SU-DHL-6 (cell line): ENCODE measurements at regions not wholly inside any gene's neighbourhood (a gene's known extent, or its start where the extent isn't known, plus 50 kb on each side); places are given as distances from the start of the nearest gene placed in this dataset.
"Not testable (repeated sequence)": the region's sequence is repeated elsewhere in the genome, so short reads cannot be mapped to it uniquely, and the experiment has no call there.

ENCODE experiments used
- H2AFZ ChIP-seq: fragments of 200-600 bp; sonication (generic); 2 replicates; pipeline ENCODE4 v1.6.1; 2014; ENCODE audit warnings: low read depth, mild to moderate bottlenecking, moderate library complexity, mixed read lengths, antibody characterized with exemption, low read length; ENCODE audit not compliant: severe bottlenecking
- H3F3A ChIP-seq: fragments of 200-600 bp; shearing (Covaris generic); 2 replicates; pipeline ENCODE4 v1.6.0; 2016; ENCODE audit warnings: antibody characterized with exemption, mild to moderate bottlenecking; ENCODE audit not compliant: insufficient read depth
- H3K27ac ChIP-seq: fragments of 200-600 bp; sonication (generic); 2 replicates; pipeline ENCODE4 v1.5.1; 2016; ENCODE audit warnings: low read depth, mild to moderate bottlenecking, low read length, moderate library complexity, mixed read lengths
- H3K27me3 ChIP-seq: fragments of 200-600 bp; sonication (generic), shearing (Covaris generic); 2 replicates; pipeline ENCODE4 v1.6.0; 2014; ENCODE audit warnings: mild to moderate bottlenecking, low read length
- H3K36me3 ChIP-seq: fragments of 200-600 bp; sonication (generic); 2 replicates; pipeline ENCODE4 v1.6.1; 2014; ENCODE audit warnings: mild to moderate bottlenecking, low read length, mixed read lengths
- H3K4me2 ChIP-seq: fragments of 300-600, 200-600 bp; shearing (Covaris generic), sonication (generic); 2 replicates; pipeline ENCODE4 v1.6.0; 2014; ENCODE audit warnings: low read length, low read depth, mild to moderate bottlenecking; ENCODE audit not compliant: poor library complexity, severe bottlenecking
- H3K4me3 ChIP-seq: fragments of 200-600 bp; sonication (generic); 2 replicates; pipeline ENCODE4 v1.5.1; 2014; ENCODE audit warnings: antibody characterized with exemption, low read length, mild to moderate bottlenecking, mixed read lengths; ENCODE audit not compliant: insufficient read depth, poor library complexity, severe bottlenecking
- H3K79me2 ChIP-seq: fragments of 200-600 bp; sonication (generic); 2 replicates; pipeline ENCODE4 v1.6.1; 2014; ENCODE audit warnings: mild to moderate bottlenecking, low read length, moderate library complexity; ENCODE audit not compliant: insufficient read depth
- H3K9ac ChIP-seq: fragments of 200-600 bp; sonication (generic); 2 replicates; pipeline ENCODE4 v1.7.0; 2014; ENCODE audit warnings: mild to moderate bottlenecking, low read length
- H3K9me2 ChIP-seq: fragments of 200-600 bp; sonication (generic); replicated peaks from 2 replicates; pipeline ENCODE4 v1.6.1; 2014; ENCODE audit warnings: low read length; ENCODE audit not compliant: insufficient read depth
- H3K9me3 ChIP-seq: fragments of 200-600 bp; sonication (generic); 2 replicates; pipeline ENCODE4 v1.6.1; 2014; ENCODE audit warnings: low read length, mixed read lengths; ENCODE audit not compliant: insufficient read depth
- H4K20me1 ChIP-seq: fragments of 200-600 bp; sonication (generic); 2 replicates; pipeline ENCODE4 v1.6.1; 2014; ENCODE audit warnings: low read depth, mild to moderate bottlenecking, antibody characterized with exemption, low read length, moderate library complexity, mixed read lengths
- EZH2phosphoT487 ChIP-seq: fragments of 200-600 bp; sonication (generic), shearing (Covaris generic); conservative IDR thresholded peaks from 2 replicates; pipeline ENCODE4 v1.6.1; 2018; ENCODE audit warnings: mild to moderate bottlenecking, antibody characterized with exemption, low read length, moderate library complexity, mixed read lengths
- TF ChIP-seq, protein P1 (sequence below): fragments of 200-600 bp; sonication (generic); IDR thresholded peaks from one replicate; pipeline ENCODE4 v1.5.1; 2017; ENCODE audit warnings: antibody characterized with exemption, mild to moderate bottlenecking, low read length, moderate library complexity; ENCODE audit not compliant: insufficient read depth, poor library complexity, severe bottlenecking

DNA sequence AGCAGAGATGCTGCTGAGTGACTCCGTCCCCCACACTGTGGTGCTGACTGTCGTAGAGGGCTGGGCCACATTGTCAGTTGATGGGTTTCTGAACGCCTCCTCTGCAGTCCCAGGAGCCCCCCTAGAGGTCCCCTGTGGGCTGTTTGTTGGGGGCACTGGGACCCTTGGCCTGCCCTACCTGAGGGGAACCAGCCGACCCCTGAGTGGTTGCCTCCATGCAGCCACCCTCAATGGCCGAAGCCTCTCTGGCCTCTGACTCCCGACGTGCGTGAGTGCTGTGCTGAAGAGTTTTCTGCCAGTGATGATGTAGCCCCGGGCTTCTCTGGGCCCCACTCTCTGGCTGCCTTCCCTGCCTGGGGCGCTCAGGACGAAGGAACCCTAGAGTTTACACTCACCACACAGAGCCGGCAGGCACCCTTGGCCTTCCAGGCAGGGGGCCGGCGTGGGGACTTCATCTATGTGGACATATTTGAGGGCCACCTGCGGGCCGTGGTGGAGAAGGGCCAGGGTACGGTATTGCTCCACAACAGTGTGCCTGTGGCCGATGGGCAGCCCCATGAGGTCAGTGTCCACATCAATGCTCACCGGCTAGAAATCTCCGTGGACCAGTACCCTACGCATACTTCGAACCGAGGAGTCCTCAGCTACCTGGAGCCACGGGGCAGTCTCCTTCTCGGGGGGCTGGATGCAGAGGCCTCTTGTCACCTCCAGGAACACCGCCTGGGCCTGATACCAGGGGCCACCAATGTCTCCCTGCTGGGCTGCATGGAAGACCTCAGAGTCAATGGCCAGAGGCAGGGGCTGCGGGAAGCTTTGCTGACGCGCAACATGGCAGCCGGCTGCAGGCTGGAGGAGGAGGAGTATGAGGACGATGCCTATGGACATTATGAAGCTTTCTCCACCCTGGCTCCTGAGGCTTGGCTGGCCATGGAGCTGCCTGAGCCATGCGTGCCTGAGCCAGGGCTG lies 181.1 kb downstream of the TBC1D2B start:
- H3F3A ChIP-seq, H2AFZ ChIP-seq, H3K36me3 ChIP-seq, H3K4me3 ChIP-seq, H3K9me3 ChIP-seq, H3K79me2 ChIP-seq, H4K20me1 ChIP-seq, H3K27ac ChIP-seq, H3K9me2 ChIP-seq, H3K4me2 ChIP-seq, H3K27me3 ChIP-seq, H3K9ac ChIP-seq: not testable (repeated sequence)

DNA sequence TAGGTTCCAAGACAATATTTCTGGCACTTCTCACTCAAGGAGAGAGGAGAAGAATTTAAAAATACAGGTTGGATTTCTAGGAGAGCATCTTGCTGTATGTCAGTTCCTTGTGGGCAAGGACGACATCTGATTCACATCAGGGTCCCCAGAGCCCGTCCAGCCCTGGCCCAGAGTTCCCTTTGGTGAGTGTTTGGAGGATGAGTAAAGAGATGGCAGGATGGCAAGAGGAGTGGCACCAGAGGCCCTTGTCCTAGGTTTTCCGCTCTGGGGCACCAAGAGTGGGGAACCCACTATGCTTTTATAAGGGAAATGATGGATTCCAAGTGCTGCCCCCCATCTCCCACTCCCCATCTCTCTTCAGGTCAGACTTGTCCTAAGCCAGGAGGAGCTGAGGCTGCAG lies 181.8 kb downstream of the TBC1D2B start:
- Histone ChIP-seq H3K4me3 (no peak overlapping the region), H3F3A (no peaks in the 10 kb centered on the region), H3K9me2 (no peaks in the 10 kb centered on the region), H2AFZ (no peak overlapping the region), H3K9me3 (no peaks in the 10 kb centered on the region), H3K27me3 (no peaks in the 10 kb centered on the region), H3K36me3 (no peaks in the 10 kb centered on the region), H3K27ac (no peak overlapping the region), H4K20me1 (no peaks in the 10 kb centered on the region), H3K9ac (no peak overlapping the region), H3K4me2 (no peak overlapping the region), H3K79me2 (no peaks in the 10 kb centered on the region)
- TF ChIP-seq EZH2phosphoT487: no peak
- TF ChIP-seq, protein P1, sequence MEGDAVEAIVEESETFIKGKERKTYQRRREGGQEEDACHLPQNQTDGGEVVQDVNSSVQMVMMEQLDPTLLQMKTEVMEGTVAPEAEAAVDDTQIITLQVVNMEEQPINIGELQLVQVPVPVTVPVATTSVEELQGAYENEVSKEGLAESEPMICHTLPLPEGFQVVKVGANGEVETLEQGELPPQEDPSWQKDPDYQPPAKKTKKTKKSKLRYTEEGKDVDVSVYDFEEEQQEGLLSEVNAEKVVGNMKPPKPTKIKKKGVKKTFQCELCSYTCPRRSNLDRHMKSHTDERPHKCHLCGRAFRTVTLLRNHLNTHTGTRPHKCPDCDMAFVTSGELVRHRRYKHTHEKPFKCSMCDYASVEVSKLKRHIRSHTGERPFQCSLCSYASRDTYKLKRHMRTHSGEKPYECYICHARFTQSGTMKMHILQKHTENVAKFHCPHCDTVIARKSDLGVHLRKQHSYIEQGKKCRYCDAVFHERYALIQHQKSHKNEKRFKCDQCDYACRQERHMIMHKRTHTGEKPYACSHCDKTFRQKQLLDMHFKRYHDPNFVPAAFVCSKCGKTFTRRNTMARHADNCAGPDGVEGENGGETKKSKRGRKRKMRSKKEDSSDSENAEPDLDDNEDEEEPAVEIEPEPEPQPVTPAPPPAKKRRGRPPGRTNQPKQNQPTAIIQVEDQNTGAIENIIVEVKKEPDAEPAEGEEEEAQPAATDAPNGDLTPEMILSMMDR: no peak

DNA sequence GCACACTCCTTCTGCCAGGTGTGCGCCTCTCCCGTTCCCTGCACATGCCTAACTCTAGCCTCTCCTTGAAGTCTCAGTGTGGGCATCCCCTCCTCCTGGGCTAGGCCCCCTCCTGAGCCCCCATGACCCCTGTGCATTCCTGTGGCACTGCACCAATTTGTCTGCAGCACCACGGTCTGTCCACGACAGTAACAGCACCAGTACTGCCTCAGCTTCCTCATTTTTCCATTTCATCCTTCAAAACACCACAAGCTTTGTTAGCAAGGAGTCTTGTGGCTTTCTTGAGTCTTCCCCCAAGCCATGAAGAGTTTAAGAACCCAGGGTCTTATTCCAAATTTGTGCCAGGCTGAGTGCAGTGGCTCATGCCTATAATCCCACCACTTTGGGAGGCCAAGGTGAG lies 182.4 kb downstream of the TBC1D2B start:
- H3K9me3 ChIP-seq, H3K4me3 ChIP-seq, H3K36me3 ChIP-seq, H3K4me2 ChIP-seq, H3F3A ChIP-seq, H4K20me1 ChIP-seq, H3K27me3 ChIP-seq, H3K9me2 ChIP-seq, H2AFZ ChIP-seq, H3K79me2 ChIP-seq, H3K27ac ChIP-seq, H3K9ac ChIP-seq: not testable (repeated sequence)

DNA sequence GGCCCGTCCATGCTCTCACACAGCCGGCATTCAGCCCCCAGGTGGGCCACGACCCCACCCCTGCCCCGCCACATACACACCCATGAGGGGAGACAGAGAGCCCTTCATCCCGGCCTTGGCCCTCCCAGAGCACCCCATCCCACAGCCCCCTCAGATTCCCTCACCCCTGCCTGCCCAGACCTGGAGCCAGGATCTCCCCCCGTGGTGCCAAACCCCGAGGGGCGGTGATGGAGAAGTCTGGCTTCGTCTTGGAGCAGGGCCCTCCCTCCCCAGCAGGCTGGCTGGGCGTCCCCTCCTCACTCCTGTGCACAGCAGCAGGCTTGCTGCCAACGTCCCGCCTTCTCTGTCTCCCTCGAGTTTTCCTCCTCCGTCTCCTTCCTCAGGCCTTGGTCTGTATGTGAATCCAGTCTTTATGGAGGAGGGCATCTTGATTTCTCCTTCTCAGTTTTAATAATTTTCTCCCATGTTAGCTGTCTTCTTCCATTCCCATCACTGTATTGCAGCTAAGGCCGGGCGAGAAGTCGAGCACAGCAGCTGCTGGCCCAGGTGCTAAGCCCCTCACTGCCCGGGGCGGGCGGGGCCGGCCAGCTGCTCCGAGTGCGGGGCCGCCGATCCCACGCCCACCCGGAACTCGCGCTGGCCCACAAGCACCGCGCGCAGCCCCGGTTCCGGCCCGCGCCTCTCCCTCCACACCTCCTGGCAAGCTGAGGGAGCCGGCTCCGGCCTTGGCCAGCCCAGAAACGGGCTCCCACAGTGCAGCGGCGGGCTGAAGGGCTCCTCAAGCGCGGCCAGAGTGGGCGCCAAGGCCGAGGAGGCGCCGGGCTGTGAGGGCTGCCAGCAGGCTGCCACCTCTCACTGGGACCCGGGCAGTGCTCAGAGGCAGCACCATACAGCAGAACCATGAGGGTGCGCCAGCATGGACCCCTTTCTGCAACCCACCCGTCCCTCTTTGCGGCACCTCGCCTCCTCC lies 183.6 kb downstream of the TBC1D2B start:
- not testable (repeated sequence) for H2AFZ ChIP-seq, H3K9me2 ChIP-seq, H3K79me2 ChIP-seq, H3K36me3 ChIP-seq, H3K9me3 ChIP-seq, H4K20me1 ChIP-seq, H3K9ac ChIP-seq, H3F3A ChIP-seq, H3K27ac ChIP-seq, H3K4me2 ChIP-seq, H3K4me3 ChIP-seq, H3K27me3 ChIP-seq

DNA sequence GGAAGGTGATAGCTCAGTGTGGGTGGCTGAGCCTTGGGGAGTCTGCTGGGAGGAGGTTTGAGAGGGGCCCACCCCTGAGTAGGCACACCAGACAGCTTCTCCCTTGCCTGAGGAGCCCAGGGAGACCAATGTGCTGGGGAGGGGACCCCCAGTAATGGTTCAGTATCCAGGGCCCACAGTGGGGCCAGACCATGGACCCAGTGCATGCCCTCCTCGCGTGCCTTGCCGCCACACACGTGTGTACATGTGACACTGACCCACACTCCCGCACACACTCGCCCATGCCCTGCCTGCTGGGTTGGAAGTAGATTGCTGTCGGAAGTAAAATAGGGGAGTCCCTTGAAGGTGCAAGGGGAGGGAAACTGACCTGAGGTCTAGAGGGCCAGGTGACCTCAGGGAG lies 184.3 kb downstream of the TBC1D2B start:
- not testable (repeated sequence) for H3K9ac ChIP-seq, H3K27ac ChIP-seq, H3K36me3 ChIP-seq, H3K9me2 ChIP-seq, H3K9me3 ChIP-seq, H3K4me2 ChIP-seq, H3K4me3 ChIP-seq, H2AFZ ChIP-seq, H3K27me3 ChIP-seq, H3K79me2 ChIP-seq, H3F3A ChIP-seq, H4K20me1 ChIP-seq
